GM21786 (cell line): ENCODE measurements at regions not wholly inside any gene's neighbourhood (a gene's known extent, or its start where the extent isn't known, plus 50 kb on each side); places are given as distances from the start of the nearest gene placed in this dataset.

Source experiments
- ATAC-seq: cut with Tn5 transposase; IDR thresholded peaks from one replicate; pipeline ENCODE4 v1.9.1; 2021; ENCODE audit not compliant: unreplicated experiment

GRCh38 chr1:163725551-163725950, 403.8 kb downstream of the NUF2 start:
- ATAC-seq: no peak

GRCh38 chr1:163730411-163730821, 408.7 kb downstream of the NUF2 start:
- ATAC-seq: no peak

GRCh38 chr1:163737261-163737660, 415.5 kb downstream of the NUF2 start:
- no peak for ATAC-seq

GRCh38 chr1:163744301-163744887, 422.6 kb downstream of the NUF2 start:
- ATAC-seq: no peak

GRCh38 chr1:163745204-163745603, 423.4 kb downstream of the NUF2 start:
- no peak for ATAC-seq

GRCh38 chr1:163747261-163747660, 425.5 kb downstream of the NUF2 start:
- ATAC-seq: no peak

GRCh38 chr1:163747855-163748254, 426.1 kb downstream of the NUF2 start:
- no peak for ATAC-seq

GRCh38 chr1:163758977-163759670, 437.4 kb downstream of the NUF2 start:
- no peak for ATAC-seq

- ATAC-seq: no peak
These were observed 440.1 kb downstream of the NUF2 start for GRCh38 chr1:163761898-163762297.

GRCh38 chr1:163766257-163766918, 444.6 kb downstream of the NUF2 start:
- no peak for ATAC-seq

- no peak for ATAC-seq
These were observed 446.8 kb downstream of the NUF2 start for GRCh38 chr1:163768576-163768975.

GRCh38 chr1:163770265-163770664, 448.5 kb downstream of the NUF2 start:
- no peak for ATAC-seq

GRCh38 chr1:163771637-163772036, 449.9 kb downstream of the NUF2 start:
- no peak for ATAC-seq

GRCh38 chr1:163772246-163772645, 450.5 kb downstream of the NUF2 start:
- no peak for ATAC-seq

- no peak for ATAC-seq
These were observed 451.6 kb downstream of the NUF2 start for GRCh38 chr1:163773396-163773795.

- ATAC-seq: no peak
These were observed 452.7 kb downstream of the NUF2 start for GRCh38 chr1:163774401-163774945.

- ATAC-seq: no peak
These were observed 453.3 kb downstream of the NUF2 start for GRCh38 chr1:163774978-163775620.

GRCh38 chr1:163777205-163777604, 455.5 kb downstream of the NUF2 start:
- ATAC-seq: no peak

- ATAC-seq: no peak
These were observed 459.4 kb downstream of the NUF2 start for GRCh38 chr1:163781146-163781545.

- no peak for ATAC-seq
These were observed 464.2 kb downstream of the NUF2 start for GRCh38 chr1:163785868-163786405.

- no peak for ATAC-seq
These were observed 468.2 kb downstream of the NUF2 start for GRCh38 chr1:163789911-163790310.
